ENCODE measurements at regions not wholly inside any gene's neighbourhood (a gene's known extent, or its start where the extent isn't known, plus 50 kb on each side); places are given as distances from the start of the nearest gene placed in this dataset.

DNA sequence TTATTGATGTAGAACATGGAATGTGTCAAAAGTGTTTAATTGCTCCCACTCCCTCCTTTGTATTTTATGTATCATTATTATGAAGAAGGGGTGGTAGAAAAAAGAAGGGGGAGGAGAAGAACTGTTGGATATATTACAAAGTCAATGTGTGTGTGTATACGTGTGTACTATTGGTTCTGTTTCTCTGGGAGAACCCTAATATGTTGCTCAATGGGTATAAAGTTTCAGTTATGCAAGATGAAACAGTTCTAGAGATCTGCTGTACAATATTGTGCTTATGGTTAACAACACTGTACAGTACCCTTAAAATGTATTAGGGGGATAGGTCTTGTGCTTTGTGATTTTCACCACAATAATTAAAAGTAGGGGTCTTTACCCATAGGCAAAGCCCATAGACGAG, 58.1 kb upstream of the ZC3H15 start:
- H3K4me1 ChIP-seq, result peaks cover 9% of the 10 kb centered on the region
- H3K9me3 ChIP-seq, result no peaks in the 10 kb centered on the region
- no peak overlapping the region for H3K27ac ChIP-seq
- intact Hi-C loops (cut with DNase I), result no loop called here
- H3K27me3 ChIP-seq, result no peaks in the 10 kb centered on the region
- TF ChIP-seq POLR2AphosphoS5 (IDR thresholded peaks at IDR 0.05; ENCODE audit: insufficient read depth in 1 of 2, low read depth in 1 of 2) (no peak), POLR2A (IDR thresholded peaks at IDR 0.05) (no peak)
- TF ChIP-seq, protein P1, sequence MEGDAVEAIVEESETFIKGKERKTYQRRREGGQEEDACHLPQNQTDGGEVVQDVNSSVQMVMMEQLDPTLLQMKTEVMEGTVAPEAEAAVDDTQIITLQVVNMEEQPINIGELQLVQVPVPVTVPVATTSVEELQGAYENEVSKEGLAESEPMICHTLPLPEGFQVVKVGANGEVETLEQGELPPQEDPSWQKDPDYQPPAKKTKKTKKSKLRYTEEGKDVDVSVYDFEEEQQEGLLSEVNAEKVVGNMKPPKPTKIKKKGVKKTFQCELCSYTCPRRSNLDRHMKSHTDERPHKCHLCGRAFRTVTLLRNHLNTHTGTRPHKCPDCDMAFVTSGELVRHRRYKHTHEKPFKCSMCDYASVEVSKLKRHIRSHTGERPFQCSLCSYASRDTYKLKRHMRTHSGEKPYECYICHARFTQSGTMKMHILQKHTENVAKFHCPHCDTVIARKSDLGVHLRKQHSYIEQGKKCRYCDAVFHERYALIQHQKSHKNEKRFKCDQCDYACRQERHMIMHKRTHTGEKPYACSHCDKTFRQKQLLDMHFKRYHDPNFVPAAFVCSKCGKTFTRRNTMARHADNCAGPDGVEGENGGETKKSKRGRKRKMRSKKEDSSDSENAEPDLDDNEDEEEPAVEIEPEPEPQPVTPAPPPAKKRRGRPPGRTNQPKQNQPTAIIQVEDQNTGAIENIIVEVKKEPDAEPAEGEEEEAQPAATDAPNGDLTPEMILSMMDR (IDR thresholded peaks at IDR 0.05), result no peak
- no peaks in the 10 kb centered on the region for H3K36me3 ChIP-seq
- H3K4me3 ChIP-seq, result no peak overlapping the region
- DNase-seq (ENCODE audit: extremely low spot score in 2 of 2), result no peak

DNA sequence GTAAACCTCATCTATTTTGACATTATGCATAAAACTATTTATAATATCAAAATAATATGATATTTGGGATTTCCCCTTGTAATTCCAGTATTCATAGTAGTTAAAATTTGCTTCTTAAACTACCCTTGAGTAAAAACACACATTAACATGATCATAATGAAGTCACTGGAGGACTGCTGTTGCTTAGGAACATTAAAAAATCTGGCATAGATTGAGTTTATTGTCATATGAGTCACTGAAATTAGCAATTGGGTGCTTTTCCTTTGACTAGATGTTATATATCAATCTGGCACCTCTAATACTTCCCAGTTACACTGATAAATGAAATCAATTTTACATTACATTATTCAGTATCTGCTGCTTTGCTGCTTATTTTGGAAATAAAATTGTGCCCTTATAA, 57.0 kb upstream of the ZC3H15 start:
- Histone ChIP-seq H3K27ac (no peak overlapping the region), H3K9me3 (no peaks in the 10 kb centered on the region), H3K4me1 (peaks cover 9% of the 10 kb centered on the region), H3K36me3 (no peaks in the 10 kb centered on the region), H3K4me3 (no peak overlapping the region), H3K27me3 (no peaks in the 10 kb centered on the region)
- TF ChIP-seq POLR2AphosphoS5 (IDR thresholded peaks at IDR 0.05; ENCODE audit: insufficient read depth in 1 of 2, low read depth in 1 of 2), result no peak
- TF ChIP-seq, protein P1 (IDR thresholded peaks at IDR 0.05), result no peak
- no peak for TF ChIP-seq POLR2A (IDR thresholded peaks at IDR 0.05)
- intact Hi-C loops (cut with DNase I), result no loop called here
- DNase-seq (ENCODE audit: extremely low spot score in 2 of 2), result no peak

DNA sequence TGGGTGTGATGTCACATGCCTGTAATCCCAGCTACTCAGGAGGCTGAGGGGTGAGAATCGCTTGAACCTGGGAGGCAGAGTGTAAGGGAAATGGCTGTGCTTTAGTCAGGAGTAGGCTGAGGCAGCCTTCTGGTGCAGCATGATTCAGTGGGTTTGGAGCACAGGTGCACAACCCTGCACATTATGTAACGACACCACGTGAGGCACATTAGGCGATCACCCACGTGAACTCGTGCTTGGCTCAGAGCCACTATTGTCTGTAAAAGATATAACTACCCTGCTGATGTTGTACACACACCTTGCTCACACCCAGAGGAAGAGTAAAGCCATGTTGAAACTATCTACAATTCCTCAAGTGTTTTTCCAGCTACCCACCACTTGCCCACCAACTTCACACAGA, 54.8 kb upstream of the ZC3H15 start:
- DNase-seq (ENCODE audit: extremely low spot score in 2 of 2), result no peak
- intact Hi-C loops (cut with DNase I), result no loop called here

DNA sequence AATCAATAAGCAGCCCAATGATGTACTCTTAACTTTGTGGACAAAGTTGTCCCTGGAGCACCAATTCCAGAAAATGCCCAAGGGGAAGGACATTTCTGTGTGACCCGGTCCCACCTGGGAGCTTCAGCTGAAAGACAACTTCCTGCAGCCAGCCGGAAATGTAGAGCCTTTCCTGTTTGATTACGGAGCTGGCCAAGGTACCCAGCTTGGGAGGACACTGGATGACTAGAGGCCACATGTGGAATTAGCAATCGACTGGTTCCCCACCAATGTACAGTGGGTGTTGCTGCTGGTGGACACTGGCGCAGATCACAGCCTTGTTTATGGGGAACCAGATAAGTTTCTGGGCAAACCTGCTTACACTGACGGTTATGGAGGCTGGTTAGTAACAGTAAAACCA, 53.0 kb upstream of the ZC3H15 start:
- intact Hi-C loops (cut with DNase I), result no loop called here
- H3K36me3 ChIP-seq, result no peaks in the 10 kb centered on the region
- no peaks in the 10 kb centered on the region for H3K9me3 ChIP-seq
- no peak for DNase-seq (ENCODE audit: extremely low spot score in 2 of 2)
- H3K27me3 ChIP-seq, result no peaks in the 10 kb centered on the region
- TF ChIP-seq, protein P1 (IDR thresholded peaks at IDR 0.05), result no peak
- TF ChIP-seq POLR2A (IDR thresholded peaks at IDR 0.05) (no peak), POLR2AphosphoS5 (IDR thresholded peaks at IDR 0.05; ENCODE audit: insufficient read depth in 1 of 2, low read depth in 1 of 2) (no peak)
- no peak overlapping the region for H3K4me3 ChIP-seq
- H3K4me1 ChIP-seq, result peaks cover 9% of the 10 kb centered on the region
- H3K27ac ChIP-seq, result no peak overlapping the region

More for the DNA sequence above, 54.8 kb upstream of the ZC3H15 start:
- Histone ChIP-seq H3K27ac (no peak overlapping the region), H3K36me3 (no peaks in the 10 kb centered on the region), H3K4me3 (no peak overlapping the region), H3K27me3 (no peaks in the 10 kb centered on the region), H3K4me1 (peaks cover 9% of the 10 kb centered on the region), H3K9me3 (no peaks in the 10 kb centered on the region)
- TF ChIP-seq, protein P1 (IDR thresholded peaks at IDR 0.05), result no peak
- TF ChIP-seq POLR2AphosphoS5 (IDR thresholded peaks at IDR 0.05; ENCODE audit: insufficient read depth in 1 of 2, low read depth in 1 of 2), result no peak
- TF ChIP-seq POLR2A (IDR thresholded peaks at IDR 0.05), result no peak

DNA sequence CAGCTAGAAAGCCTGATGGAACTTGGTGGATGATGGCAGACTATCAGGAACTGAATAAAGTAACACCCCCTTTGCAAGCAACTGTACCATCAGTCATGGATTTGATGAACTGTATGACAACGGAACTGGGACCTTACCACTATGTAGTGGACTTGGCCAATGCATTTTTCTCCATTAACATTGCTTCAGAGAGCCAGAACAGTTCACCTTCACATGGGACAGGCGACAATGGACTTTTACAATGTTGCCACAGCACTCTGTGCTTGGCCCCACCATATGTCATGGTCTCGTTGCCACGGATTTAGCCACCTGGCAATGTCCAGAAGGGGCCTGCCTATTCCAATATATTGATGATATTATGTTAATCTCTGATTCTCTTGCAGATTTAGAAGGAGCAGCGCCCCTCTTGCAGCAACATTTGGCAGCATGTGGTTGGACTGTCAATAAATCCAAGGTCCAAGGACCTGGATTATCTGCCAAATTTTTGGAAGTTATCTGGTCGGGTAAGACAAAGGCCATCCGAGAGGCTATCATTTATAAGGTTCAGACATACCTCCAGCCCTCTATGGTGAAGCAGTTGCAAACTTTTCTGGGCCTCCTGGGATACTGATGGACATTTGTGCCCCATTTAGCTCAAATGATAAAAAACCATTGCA, 52.2 kb upstream of the ZC3H15 start:
- TF ChIP-seq POLR2A (IDR thresholded peaks at IDR 0.05) (no peak), POLR2AphosphoS5 (IDR thresholded peaks at IDR 0.05; ENCODE audit: insufficient read depth in 1 of 2, low read depth in 1 of 2) (no peak)
- TF ChIP-seq, protein P1 (IDR thresholded peaks at IDR 0.05), result no peak
- Histone ChIP-seq H3K4me1 (peaks cover 9% of the 10 kb centered on the region), H3K4me3 (no peak overlapping the region), H3K9me3 (no peaks in the 10 kb centered on the region), H3K27ac (no peak overlapping the region), H3K27me3 (no peaks in the 10 kb centered on the region), H3K36me3 (no peaks in the 10 kb centered on the region)
- DNase-seq (ENCODE audit: extremely low spot score in 2 of 2), result no peak
- intact Hi-C loops (cut with DNase I), result no loop called here

Data from vagina (tissue), 2 donors.